ENCODE measurements at regions not wholly inside any gene's neighbourhood (a gene's known extent, or its start where the extent isn't known, plus 50 kb on each side); places are given as distances from the start of the nearest gene placed in this dataset.

DNA sequence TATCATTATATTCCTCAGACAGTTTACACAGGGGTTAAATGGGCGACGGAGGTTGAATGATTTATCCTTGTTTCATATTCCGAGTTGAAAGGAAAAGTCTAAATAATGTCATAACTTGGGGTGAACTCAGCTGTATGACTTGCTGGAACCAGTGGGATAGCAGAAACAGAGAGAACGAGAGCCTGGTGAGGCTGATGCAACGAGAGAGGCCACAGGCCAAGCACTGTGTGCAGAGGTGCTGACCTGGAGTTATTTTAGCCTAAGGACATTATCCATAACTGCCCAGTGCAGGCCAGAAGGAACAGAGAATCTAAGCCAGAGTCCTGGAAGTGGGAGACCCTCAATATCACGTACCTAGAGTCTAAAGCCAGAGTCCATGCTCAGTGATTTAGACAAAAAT, 394.9 kb downstream of the MAFB start:
- no peak for DNase-seq (ENCODE audit: low spot score)
- TF ChIP-seq CTCF (IDR thresholded peaks at IDR 0.05; ENCODE audit: borderline replicate concordance, control extremely low read depth, extremely low read depth, insufficient read depth, missing control alignments), result no peak
- in situ Hi-C loops (cut with MboI; ENCODE audit: low sequenced_read_pairs, unreplicated experiment), result no loop called here

GRCh38 chr20:40293740-40294139, 395.3 kb downstream of the MAFB start:
- no peak for TF ChIP-seq CTCF (IDR thresholded peaks at IDR 0.05; ENCODE audit: borderline replicate concordance, control extremely low read depth, extremely low read depth, insufficient read depth, missing control alignments)
- in situ Hi-C loops (cut with MboI; ENCODE audit: low sequenced_read_pairs, unreplicated experiment), result no loop called here
- DNase-seq (ENCODE audit: low spot score), result no peak

DNA sequence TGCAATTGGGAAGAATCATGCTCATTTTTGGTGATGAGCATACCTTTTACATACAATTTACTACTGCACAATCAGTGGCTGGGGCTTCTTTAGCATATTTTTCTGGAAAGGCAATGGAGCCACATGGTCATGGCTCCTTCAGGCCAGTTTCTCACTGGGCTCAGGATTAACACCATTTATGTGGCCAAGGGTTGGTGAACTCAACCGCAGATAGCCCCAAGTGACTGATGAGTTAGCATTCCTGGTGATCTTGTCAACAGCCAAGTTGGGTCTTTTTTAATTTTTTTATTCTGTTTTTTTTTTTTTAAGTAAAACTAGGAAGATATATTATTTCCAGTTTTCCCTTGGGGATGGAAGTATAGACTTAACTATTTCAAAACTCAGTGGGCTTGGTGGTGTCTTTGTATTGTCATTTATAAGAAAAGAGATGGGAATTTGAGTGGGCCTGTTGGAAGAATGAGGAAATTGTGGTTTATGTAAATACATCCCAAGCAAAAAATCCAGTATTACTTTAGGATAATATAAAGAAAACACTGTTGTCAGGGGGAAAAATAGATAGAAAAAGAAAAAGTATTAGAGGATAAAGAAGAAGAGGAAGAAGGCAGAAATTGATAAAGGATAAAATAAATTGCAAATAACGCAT, 397.4 kb downstream of the MAFB start:
- no peak for DNase-seq (ENCODE audit: low spot score)
- in situ Hi-C loops (cut with MboI; ENCODE audit: low sequenced_read_pairs, unreplicated experiment), result no loop called here
- TF ChIP-seq CTCF (IDR thresholded peaks at IDR 0.05; ENCODE audit: borderline replicate concordance, control extremely low read depth, extremely low read depth, insufficient read depth, missing control alignments), result no peak

DNA sequence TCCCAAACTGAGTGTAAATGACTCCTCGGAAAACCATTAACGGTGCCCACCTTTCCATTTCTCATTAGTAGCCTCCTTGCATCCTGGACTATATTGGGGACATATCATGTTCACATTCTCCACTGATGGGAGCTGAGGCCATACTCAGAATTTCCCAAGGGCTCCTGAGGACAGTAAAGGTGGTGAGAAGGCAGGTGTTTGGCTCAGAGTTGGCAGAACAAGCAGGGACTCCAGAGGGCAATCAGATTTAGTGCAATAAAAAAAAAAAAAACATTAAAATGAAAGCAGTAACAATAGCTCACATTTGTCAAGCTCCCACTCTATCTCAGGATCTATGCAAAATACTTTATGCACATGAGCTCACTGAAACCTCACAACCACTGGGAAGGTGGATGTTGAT, 401.4 kb downstream of the MAFB start:
- no peak for DNase-seq (ENCODE audit: low spot score)
- in situ Hi-C loops (cut with MboI; ENCODE audit: low sequenced_read_pairs, unreplicated experiment), result no loop called here
- no peak for TF ChIP-seq CTCF (IDR thresholded peaks at IDR 0.05; ENCODE audit: borderline replicate concordance, control extremely low read depth, extremely low read depth, insufficient read depth, missing control alignments)

GRCh38 chr20:40286975-40287531, 402.0 kb downstream of the MAFB start:
- DNase-seq (ENCODE audit: low spot score), result no peak
- TF ChIP-seq CTCF (IDR thresholded peaks at IDR 0.05; ENCODE audit: borderline replicate concordance, control extremely low read depth, extremely low read depth, insufficient read depth, missing control alignments), result no peak
- in situ Hi-C loops (cut with MboI; ENCODE audit: low sequenced_read_pairs, unreplicated experiment), result no loop called here

DNA sequence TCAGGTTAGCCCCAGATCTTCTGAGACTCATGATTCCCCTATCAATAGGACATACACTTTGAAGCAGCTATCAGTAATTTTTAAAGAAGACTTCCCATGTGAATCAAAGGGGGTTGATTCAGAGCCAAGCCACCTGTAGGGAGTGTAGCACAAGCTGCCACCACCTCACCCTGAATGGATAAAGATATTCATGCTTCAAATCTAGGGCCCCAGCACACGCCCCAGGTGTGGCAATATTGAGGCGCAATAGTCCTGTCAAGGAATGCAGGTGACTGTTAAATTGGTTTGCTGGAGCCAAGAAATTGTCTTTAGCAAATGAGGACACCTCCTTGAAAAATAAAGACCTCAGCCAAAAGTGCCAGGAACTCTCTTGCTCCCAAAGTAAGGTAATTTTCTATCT, 404.4 kb downstream of the MAFB start:
- in situ Hi-C loops (cut with MboI; ENCODE audit: low sequenced_read_pairs, unreplicated experiment), result no loop called here
- no peak for DNase-seq (ENCODE audit: low spot score)
- TF ChIP-seq CTCF (IDR thresholded peaks at IDR 0.05; ENCODE audit: borderline replicate concordance, control extremely low read depth, extremely low read depth, insufficient read depth, missing control alignments), result no peak
